GM12878 (cell line): ENCODE measurements at regions not wholly inside any gene's neighbourhood (a gene's known extent, or its start where the extent isn't known, plus 50 kb on each side); places are given as distances from the start of the nearest gene placed in this dataset.

Source experiments
- ATAC-seq: fragments of 200-7000 bp; cut with Tn5 transposase; 3 replicates; pipeline ENCODE4 v1.9.1; 2020; ENCODE audit warnings: mild to moderate bottlenecking, moderate library complexity
- BruUV-seq: library from RNA; stranded (reverse); fragments of 400-500 nt; replicated peaks from 2 replicates; lab custom pipeline; 2021; lab: Mats Ljungman, UMichigan
- CTCF ChIA-PET: fragments of 300-600 bp; sonication (Branson Sonifier 250); formaldehyde crosslinking; extraction: SDS; loops from one replicate; lab custom pipeline; 2021; ENCODE audit warnings: inconsistent platforms; lab: Yijun Ruan, JAX
- POLR2A ChIA-PET: fragments of 350-600 bp; formaldehyde crosslinking; extraction: SDS; loops from one replicate; lab custom pipeline; 2021; ENCODE audit warnings: inconsistent platforms; lab: Charles Lee
- RAD21 ChIA-PET: fragments of 300-600 bp; sonication (Branson Sonifier 250); formaldehyde crosslinking; loops from one replicate; lab custom pipeline; 2023; ENCODE audit warnings: antibody characterized with exemption; ENCODE audit not compliant: unreplicated experiment; lab: Charles Lee
- SMC1A ChIA-PET: fragments of 300-600 bp; sonication (Branson Sonifier 250); formaldehyde crosslinking; loops from one replicate; lab custom pipeline; 2023; ENCODE audit not compliant: unreplicated experiment, uncharacterized antibody; lab: Charles Lee
- DNase-seq: peaks from one replicate; pipeline ENCODE4 v3.0.0-alpha.2; 2011; ENCODE audit warnings: low read depth, low spot score
- FAIRE-seq: peaks from 3 replicates; lab custom pipeline; 2011; peaks lifted over from hg19 to GRCh38; lab: Jason Lieb, UNC
- H2AFZ ChIP-seq: 2 replicates; pipeline ENCODE4 v1.6.0; 2011; ENCODE audit warnings: low read depth, low read length, control low read depth; ENCODE audit not compliant: control insufficient read depth
- H3K27ac ChIP-seq: 2 replicates; pipeline ENCODE4 v1.5.1; 2011; ENCODE audit warnings: control low read depth; ENCODE audit not compliant: control insufficient read depth, insufficient read depth
- H3K27me3 ChIP-seq, 2 experiments: replicated peaks in 1 of 2; 2 replicates each; pipeline versions ENCODE4 v1.6.0 to v1.6.1; 2011; ENCODE audit warnings: low read length in 1 of 2; ENCODE audit not compliant: control insufficient read depth in 2 of 2, insufficient read depth in 2 of 2
- H3K36me3 ChIP-seq, 2 experiments: 2 replicates each; pipeline ENCODE4 v1.5.1; 2011; ENCODE audit warnings: low read length in 1 of 2; ENCODE audit not compliant: control insufficient read depth in 2 of 2, insufficient read depth in 2 of 2
- H3K4me1 ChIP-seq: 2 replicates; pipeline ENCODE4 v1.6.1; 2011; ENCODE audit warnings: mild to moderate bottlenecking, low read length, moderate library complexity, mixed read lengths; ENCODE audit not compliant: control insufficient read depth, insufficient read depth
- H3K4me2 ChIP-seq: 2 replicates; pipeline ENCODE4 v1.6.0; 2011; ENCODE audit warnings: control low read depth; ENCODE audit not compliant: control insufficient read depth, insufficient read depth
- H3K4me3 ChIP-seq: fragments of 200-600 bp; sonication (generic); 2 replicates; pipeline ENCODE4 v1.5.1; 2016
- H3K79me2 ChIP-seq: 2 replicates; pipeline ENCODE4 v1.6.0; 2011; ENCODE audit warnings: low read length; ENCODE audit not compliant: control insufficient read depth, insufficient read depth
- H3K9ac ChIP-seq: 2 replicates; pipeline ENCODE4 v1.8.0; 2011; ENCODE audit warnings: low read length, control low read depth, mixed read lengths; ENCODE audit not compliant: control insufficient read depth, insufficient read depth
- H3K9me3 ChIP-seq: replicated peaks from 3 replicates; pipeline ENCODE4 v1.5.1; 2011; ENCODE audit warnings: mild to moderate bottlenecking, low read length; ENCODE audit not compliant: control insufficient read depth, insufficient read depth
- H4K20me1 ChIP-seq: 2 replicates; pipeline ENCODE4 v1.6.0; 2011; ENCODE audit not compliant: control insufficient read depth, insufficient read depth
- BHLHE40 ChIP-seq, 2 experiments: fragments of 450-650 bp in 1 of 2; IDR thresholded peaks; 2 replicates each; pipeline ENCODE4 v1.6.1; 2011 to 2017; ENCODE audit warnings: low read depth in 2 of 2, borderline replicate concordance in 1 of 2, improper control_type of control experiment in 1 of 2, low read length in 1 of 2, mild to moderate bottlenecking in 1 of 2
- CBX5 ChIP-seq: sonication (generic); IDR thresholded peaks from 2 replicates; pipeline ENCODE4 v1.6.1; 2016; ENCODE audit warnings: low read depth, moderate library complexity, mild to moderate bottlenecking, inconsistent platforms
- MXI1 ChIP-seq: fragments of 150-350 bp; IDR thresholded peaks from 2 replicates; pipeline ENCODE4 v1.6.1; 2011; ENCODE audit warnings: low read depth, mild to moderate bottlenecking, inconsistent platforms, low read length, improper control_type of control experiment
- MYC ChIP-seq: IDR thresholded peaks from 2 replicates; pipeline ENCODE4 v1.6.1; 2011; ENCODE audit warnings: mild to moderate bottlenecking, low read length, moderate library complexity, inconsistent platforms; ENCODE audit not compliant: insufficient read depth, insufficient replicate concordance, insufficient read length, severe bottlenecking
- NFIC ChIP-seq: IDR thresholded peaks from 2 replicates; pipeline ENCODE4 v1.6.1; 2012; ENCODE audit warnings: low read depth, mild to moderate bottlenecking, inconsistent platforms, low read length, moderate library complexity
- NFYA ChIP-seq: IDR thresholded peaks from 2 replicates; pipeline ENCODE4 v1.6.1; 2011; ENCODE audit warnings: low read depth, mild to moderate bottlenecking, low read length, improper control_type of control experiment, borderline replicate concordance
- PAX5 ChIP-seq: IDR thresholded peaks from 2 replicates; pipeline ENCODE4 v1.6.1; 2011; ENCODE audit warnings: low read depth, low read length, borderline replicate concordance
- POLR2A ChIP-seq: IDR thresholded peaks from 2 replicates; pipeline ENCODE4 v1.6.1; 2011; ENCODE audit warnings: low read depth, mild to moderate bottlenecking, low read length
- RELA ChIP-seq: fragments of 450-650 bp; IDR thresholded peaks from 2 replicates; pipeline ENCODE4 v1.8.0; 2014; ENCODE audit warnings: borderline replicate concordance; ENCODE audit not compliant: partially characterized antibody
- SMC3 ChIP-seq: IDR thresholded peaks from 2 replicates; pipeline ENCODE4 v1.6.1; 2011; ENCODE audit warnings: low read length, improper control_type of control experiment, borderline replicate concordance
- TARDBP ChIP-seq: IDR thresholded peaks from 2 replicates; pipeline ENCODE4 v1.6.1; 2016; ENCODE audit warnings: borderline replicate concordance
- TCF7 ChIP-seq: IDR thresholded peaks from 2 replicates; pipeline ENCODE4 v1.6.1; 2014; ENCODE audit warnings: antibody characterized with exemption, borderline replicate concordance
- ZNF217 ChIP-seq: fragments of 450-650 bp; IDR thresholded peaks from 2 replicates; pipeline ENCODE4 v1.6.1; 2017; ENCODE audit warnings: antibody characterized with exemption, mild to moderate bottlenecking
- ZSCAN29 ChIP-seq: fragments of 450-650 bp; IDR thresholded peaks from 2 replicates; pipeline ENCODE4 v1.6.1; 2017; ENCODE audit warnings: mild to moderate bottlenecking, moderate library complexity
- WGBS: methylation state at CpG from one replicate; pipeline ENCODE4 v1.1.6; 2016; ENCODE audit warnings: low lambda C conversion rate; ENCODE audit not compliant: insufficient replicate concordance, insufficient coverage; ENCODE audit errors: missing lambda C conversion rate; 5-methylcytosine and 5-hydroxymethylcytosine counted together
- in situ Hi-C: fragments of 300-500 bp; cut with MboI; formaldehyde crosslinking; loops from 9 replicates; pipeline ENCODE4 v1.14.3; 2018; ENCODE audit warnings: mixed read lengths
- intact Hi-C: fragments of 100-400 bp; cut with micrococcal nuclease; formaldehyde crosslinking; loops from one replicate; pipeline ENCODE4 v1.14.2; 2022; ENCODE audit not compliant: unreplicated experiment
- TF ChIP-seq, protein P1 (sequence below): IDR thresholded peaks from 2 replicates; pipeline ENCODE4 v1.6.1; 2012; ENCODE audit warnings: low read length, inconsistent platforms
- TF ChIP-seq, protein P2 (sequence below): IDR thresholded peaks from 2 replicates; pipeline ENCODE4 v1.6.1; 2011; ENCODE audit warnings: low read depth, mild to moderate bottlenecking, low read length, moderate library complexity, borderline replicate concordance; ENCODE audit errors: extremely low read depth
- TF ChIP-seq, protein P3 (sequence below): fragments of 450-650 bp; IDR thresholded peaks from 2 replicates; pipeline ENCODE4 v1.6.1; 2016; ENCODE audit warnings: mild to moderate bottlenecking
- TF ChIP-seq, protein P4 (sequence below): fragments of 450-650 bp; IDR thresholded peaks from 2 replicates; pipeline ENCODE4 v1.6.1; 2017; ENCODE audit warnings: mild to moderate bottlenecking, low read depth, inconsistent platforms; ENCODE audit not compliant: poor library complexity, severe bottlenecking

DNA sequence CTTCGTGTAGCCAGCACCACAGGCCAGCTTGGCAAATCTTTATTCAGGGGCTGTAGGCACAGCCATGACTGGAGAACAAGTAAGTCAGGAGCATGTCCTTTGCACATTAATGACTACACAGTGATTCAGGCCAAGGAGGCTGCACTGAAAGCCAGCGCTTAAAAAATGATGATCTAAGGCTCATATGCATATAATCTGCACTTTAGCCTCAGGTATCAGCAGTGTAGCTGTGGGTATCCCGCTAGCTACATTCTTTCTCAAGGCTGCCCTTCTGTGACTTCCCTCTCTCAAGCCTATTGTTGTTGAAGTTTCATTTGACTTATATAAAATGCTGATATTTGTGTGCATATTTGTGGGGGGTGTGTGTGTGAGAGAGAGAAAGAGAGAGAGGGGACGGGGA lies 62.6 kb upstream of the RGL1 start (continued):
- TF ChIP-seq NFIC (no peak), ZSCAN29 (no peak), MXI1 (no peak), PAX5 (no peak)
- TF ChIP-seq, protein P1, sequence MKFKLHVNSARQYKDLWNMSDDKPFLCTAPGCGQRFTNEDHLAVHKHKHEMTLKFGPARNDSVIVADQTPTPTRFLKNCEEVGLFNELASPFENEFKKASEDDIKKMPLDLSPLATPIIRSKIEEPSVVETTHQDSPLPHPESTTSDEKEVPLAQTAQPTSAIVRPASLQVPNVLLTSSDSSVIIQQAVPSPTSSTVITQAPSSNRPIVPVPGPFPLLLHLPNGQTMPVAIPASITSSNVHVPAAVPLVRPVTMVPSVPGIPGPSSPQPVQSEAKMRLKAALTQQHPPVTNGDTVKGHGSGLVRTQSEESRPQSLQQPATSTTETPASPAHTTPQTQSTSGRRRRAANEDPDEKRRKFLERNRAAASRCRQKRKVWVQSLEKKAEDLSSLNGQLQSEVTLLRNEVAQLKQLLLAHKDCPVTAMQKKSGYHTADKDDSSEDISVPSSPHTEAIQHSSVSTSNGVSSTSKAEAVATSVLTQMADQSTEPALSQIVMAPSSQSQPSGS, result no peak

DNA sequence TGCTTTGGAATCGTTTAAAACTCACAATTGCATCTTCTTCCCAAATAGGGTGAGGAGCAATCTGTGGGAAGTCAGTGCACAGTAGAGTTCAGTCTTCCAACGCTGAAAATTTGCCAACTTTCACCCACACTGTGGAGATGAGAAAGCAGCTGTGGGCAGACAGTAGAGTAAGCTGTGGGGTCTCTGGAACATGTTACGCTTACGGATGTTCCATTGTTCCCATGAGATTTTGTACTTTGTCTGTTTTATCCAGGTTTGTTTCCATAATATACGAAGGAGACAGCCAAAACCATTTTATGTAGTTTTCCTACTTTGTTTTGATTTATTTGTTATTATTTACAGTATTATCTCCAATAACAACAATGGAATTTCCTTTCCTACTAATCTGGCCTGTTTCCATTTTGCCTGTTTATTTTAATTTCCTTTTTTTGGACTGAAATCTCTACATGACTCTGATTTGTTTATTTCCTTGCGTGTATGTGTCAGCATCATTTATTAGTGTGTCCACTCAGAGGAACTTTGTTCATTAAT lies 65.1 kb upstream of the RGL1 start:
- no peaks in the 10 kb centered on the region for H3K27me3 ChIP-seq
- ATAC-seq (no peak), FAIRE-seq (no peak), DNase-seq (no peak)
- no peak overlapping the region for H3K27ac ChIP-seq
- in situ Hi-C loops (no loop called here), intact Hi-C loops (no loop called here)
- ChIA-PET POLR2A (no interaction called here), SMC1A (interaction anchor here (2.0 kb wide), 1 partner anchor 176 kb away, joined by 8 read pairs; no protein-coding TSS in a partner anchor), RAD21 (no interaction called here), CTCF (interaction anchor here (1.8 kb wide), 1 partner anchor 17 kb away, joined by 4 read pairs; no protein-coding TSS in a partner anchor)
- no peak overlapping the region for H3K4me3 ChIP-seq
- no peak overlapping the region for H2AFZ ChIP-seq
- H3K4me1 ChIP-seq, result no peaks in the 10 kb centered on the region
- no TSS peak for BruUV-seq
- 48% methylated on average over 6 of the region's 6 CpGs for WGBS
- H3K36me3 ChIP-seq, result no peaks in the 10 kb centered on the region; a peak in 1 of 4 replicates
- no peaks in the 10 kb centered on the region; the same call in 2 of the 3 replicates for H3K9me3 ChIP-seq
- H3K9ac ChIP-seq, result no peak overlapping the region
- H3K79me2 ChIP-seq, result no peaks in the 10 kb centered on the region
- H3K4me2 ChIP-seq, result no peak overlapping the region
- no peaks in the 10 kb centered on the region for H4K20me1 ChIP-seq
- TF ChIP-seq TCF7 (no peak), BHLHE40 (IDR thresholded peaks at IDR 0.05; ENCODE audit: borderline replicate concordance in 1 of 2, low read depth in 2 of 2, low read length in 1 of 2) (no peak), POLR2A (no peak), CBX5 (no peak), TARDBP (no peak), NFYA (no peak), RELA (no peak), MYC (no peak), SMC3 (no peak), ZNF217 (no peak)
- TF ChIP-seq, protein P2, sequence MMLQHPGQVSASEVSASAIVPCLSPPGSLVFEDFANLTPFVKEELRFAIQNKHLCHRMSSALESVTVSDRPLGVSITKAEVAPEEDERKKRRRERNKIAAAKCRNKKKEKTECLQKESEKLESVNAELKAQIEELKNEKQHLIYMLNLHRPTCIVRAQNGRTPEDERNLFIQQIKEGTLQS, result no peak
- TF ChIP-seq, protein P3, sequence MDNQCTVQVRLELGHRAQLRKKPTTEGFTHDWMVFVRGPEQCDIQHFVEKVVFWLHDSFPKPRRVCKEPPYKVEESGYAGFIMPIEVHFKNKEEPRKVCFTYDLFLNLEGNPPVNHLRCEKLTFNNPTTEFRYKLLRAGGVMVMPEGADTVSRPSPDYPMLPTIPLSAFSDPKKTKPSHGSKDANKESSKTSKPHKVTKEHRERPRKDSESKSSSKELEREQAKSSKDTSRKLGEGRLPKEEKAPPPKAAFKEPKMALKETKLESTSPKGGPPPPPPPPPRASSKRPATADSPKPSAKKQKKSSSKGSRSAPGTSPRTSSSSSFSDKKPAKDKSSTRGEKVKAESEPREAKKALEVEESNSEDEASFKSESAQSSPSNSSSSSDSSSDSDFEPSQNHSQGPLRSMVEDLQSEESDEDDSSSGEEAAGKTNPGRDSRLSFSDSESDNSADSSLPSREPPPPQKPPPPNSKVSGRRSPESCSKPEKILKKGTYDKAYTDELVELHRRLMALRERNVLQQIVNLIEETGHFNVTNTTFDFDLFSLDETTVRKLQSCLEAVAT, result no peak
- TF ChIP-seq, protein P4, sequence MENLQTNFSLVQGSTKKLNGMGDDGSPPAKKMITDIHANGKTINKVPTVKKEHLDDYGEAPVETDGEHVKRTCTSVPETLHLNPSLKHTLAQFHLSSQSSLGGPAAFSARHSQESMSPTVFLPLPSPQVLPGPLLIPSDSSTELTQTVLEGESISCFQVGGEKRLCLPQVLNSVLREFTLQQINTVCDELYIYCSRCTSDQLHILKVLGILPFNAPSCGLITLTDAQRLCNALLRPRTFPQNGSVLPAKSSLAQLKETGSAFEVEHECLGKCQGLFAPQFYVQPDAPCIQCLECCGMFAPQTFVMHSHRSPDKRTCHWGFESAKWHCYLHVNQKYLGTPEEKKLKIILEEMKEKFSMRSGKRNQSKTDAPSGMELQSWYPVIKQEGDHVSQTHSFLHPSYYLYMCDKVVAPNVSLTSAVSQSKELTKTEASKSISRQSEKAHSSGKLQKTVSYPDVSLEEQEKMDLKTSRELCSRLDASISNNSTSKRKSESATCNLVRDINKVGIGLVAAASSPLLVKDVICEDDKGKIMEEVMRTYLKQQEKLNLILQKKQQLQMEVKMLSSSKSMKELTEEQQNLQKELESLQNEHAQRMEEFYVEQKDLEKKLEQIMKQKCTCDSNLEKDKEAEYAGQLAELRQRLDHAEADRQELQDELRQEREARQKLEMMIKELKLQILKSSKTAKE, result no peak
